GM21367 (cell line): ENCODE measurements at regions not wholly inside any gene's neighbourhood (a gene's known extent, or its start where the extent isn't known, plus 50 kb on each side); places are given as distances from the start of the nearest gene placed in this dataset.
"Not testable (repeated sequence)": the region's sequence is repeated elsewhere in the genome, so short reads cannot be mapped to it uniquely, and the experiment has no call there.

Source experiments
- ATAC-seq: cut with Tn5 transposase; IDR thresholded peaks from one replicate; pipeline ENCODE4 v1.9.1; 2021; ENCODE audit not compliant: unreplicated experiment

DNA sequence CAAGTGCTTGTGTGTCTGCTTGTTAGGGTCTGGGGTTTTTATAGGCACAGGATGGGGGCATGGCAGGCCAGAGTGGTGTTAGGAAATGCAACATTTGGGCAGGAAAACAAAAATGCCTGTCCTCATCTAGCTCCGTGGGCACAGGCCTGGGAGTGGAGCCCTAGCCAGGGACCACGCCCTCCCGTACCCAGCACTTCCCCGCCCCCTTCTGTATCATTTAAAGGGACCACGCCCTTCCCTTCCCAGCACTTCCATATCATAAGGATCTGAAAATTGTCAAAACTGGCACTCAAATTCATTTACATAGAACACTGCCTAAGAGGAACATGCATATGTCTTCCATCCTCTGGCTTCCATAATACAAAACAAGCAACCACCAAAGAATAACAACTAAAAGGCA, 185.8 kb downstream of the B3GLCT start:
- no peak for ATAC-seq

DNA sequence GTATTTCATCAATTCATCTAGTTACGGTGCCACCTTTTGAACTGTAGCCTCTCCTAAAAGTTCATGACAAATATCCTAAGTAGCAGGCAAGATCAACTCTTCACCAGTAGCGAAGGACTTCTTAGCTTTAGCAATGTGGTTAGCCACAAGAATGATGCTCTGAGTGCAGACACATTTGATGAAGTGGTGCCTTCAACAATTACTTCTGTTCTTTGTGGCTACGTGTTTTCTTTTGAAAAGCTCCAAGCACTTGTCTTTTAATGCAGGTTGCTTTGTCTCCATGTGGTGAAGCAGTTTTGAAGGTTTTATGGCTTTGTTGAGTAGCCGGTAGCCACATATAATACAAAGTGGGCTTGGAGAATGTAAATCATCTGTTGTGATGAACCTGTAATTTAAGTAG, 194.7 kb downstream of the B3GLCT start:
- ATAC-seq: no peak

DNA sequence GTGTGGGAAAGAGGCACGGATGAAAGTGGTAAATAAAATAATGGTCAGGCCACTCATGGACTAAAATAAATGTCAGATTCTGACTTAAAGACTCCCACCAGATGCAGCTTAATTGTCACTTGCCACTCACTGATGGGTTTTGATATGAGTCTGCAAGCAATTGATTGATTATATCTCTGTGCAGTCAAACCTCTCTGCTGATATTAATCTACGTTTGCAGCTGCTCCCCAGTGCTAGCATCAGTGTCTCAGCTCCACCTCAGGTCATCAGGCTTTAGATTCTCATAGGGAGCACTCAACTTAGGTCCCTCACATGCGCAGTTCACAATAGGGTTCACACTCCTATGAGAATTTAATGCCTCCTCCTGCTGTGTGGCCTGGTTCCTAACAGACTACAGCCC, 195.3 kb downstream of the B3GLCT start:
- ATAC-seq: no peak

DNA sequence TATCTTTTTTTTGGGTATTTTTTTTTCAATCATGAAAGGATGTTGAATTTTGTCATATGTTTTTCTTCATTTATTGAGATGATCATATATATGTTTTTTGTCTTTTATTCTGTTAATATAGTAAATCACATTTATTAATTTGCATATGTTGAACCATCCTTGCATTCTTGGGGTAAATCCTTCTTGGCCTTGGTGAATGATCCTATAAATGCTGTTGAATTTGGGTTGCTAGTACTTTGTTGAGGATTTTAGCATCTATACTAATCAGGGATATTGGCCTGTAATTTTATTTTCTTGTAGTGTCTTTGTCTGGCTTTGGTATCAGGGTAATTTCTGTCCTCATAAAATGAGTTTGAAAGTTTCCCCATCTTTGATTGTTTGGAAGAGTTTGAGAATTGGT, 199.9 kb downstream of the B3GLCT start:
- no peak for ATAC-seq

DNA sequence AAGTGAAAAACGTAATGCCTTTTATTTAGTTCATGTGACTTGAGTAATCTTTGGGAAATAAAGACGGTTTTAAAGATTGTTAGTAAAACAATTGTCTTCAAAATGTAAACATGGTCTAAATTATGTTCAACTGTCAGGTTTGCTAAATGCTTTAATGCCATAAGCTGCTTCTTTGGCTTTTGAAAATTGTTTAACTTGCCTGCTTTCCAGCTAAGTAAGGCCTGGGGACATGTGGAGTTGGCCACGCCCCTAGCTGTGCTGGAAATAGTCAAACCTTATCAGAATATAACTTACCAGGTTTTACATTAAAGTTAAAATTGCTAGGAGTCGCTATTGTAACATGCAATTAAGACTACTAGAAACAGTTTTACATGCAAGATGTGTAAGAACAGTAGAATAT, 203.9 kb downstream of the B3GLCT start:
- ATAC-seq: not testable (repeated sequence)

DNA sequence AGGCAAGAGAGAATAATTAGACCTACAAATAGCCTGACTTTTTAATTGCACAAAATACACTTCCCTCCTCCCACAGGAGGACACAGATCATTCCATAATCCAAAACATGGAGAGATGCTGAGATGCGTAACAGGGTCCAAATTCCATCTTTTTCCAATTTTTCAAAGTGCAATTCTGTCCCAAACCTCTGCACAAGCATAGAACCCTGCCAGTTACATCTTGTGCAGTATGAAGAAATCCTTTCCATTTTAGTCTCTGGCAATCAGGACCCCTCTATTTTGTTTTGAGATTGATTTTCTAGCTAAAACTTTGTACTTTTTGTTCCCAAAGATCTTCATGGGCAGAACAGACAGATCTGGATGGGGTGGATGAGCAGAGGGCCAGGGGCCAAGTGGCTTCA, 209.2 kb downstream of the B3GLCT start:
- ATAC-seq: no peak

DNA sequence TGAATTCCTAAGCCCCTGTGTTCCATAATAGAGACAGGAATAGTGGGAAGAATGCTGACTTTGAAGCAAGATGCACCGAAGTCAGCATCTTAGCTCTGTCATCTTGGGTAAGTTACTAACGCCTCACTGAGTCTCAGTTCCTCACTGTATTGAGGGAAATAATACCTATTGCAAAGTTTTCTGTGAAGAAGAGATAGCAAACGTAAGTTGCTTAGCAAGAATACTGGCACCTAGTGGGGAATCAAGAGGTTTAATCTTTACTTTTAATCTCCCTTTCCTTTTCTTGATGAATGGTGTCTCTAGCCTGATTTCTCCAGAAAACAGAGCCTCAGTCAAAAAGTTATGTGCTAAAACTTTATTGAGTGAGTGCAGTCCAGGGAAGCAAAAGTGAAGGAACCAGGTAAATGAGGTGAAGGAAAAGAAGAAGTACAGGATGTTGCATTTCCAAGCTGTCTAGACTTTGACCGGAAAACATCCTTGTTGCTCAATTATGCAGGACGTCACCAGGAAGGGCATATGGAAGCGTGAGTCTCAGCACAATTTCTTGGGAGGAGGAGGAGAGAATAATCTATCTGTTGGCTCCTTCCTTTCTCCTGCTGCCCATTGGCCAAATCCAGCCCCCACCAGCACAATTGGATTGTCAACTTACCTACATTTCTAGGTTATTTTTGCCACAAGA, 210.0 kb downstream of the B3GLCT start:
- ATAC-seq: no peak

DNA sequence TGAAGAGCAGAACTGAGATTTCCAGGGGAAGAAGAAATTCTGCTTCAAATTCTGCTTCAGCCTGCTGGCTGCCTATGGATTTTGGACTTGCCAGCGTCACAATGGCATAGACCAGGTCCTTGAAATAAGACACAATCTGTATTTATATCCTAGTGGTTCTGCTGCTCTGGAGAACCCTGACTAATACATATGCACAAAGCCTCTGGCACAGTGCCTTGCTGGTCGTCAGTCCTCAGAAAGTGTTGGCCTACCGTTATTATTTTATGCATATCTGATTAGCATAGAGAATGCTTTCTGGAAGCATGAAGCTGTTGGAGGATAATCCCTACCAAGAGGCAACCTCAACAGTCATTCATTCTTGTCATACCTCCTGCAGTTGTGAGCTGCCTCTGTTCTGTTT, 213.7 kb downstream of the B3GLCT start:
- ATAC-seq: no peak

DNA sequence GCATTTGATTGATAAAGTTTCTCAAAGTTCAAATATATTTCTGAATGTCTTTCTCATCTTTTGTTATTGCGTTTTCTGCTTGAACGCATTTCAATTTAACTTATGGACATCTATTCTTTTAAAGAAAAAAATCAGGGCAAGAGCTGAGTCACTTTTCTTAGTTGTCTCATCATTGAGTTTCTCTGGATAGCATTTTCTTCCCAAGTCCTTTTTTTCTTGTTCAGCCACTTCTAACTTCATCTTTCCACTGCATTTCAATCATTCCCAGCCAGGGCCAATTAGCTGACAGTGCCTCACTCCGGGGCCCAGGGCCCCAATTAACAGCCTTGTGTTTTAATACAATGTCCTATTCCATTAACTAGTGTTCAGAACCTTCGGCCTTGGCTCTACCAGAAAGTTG, 216.3 kb downstream of the B3GLCT start:
- ATAC-seq: no peak

DNA sequence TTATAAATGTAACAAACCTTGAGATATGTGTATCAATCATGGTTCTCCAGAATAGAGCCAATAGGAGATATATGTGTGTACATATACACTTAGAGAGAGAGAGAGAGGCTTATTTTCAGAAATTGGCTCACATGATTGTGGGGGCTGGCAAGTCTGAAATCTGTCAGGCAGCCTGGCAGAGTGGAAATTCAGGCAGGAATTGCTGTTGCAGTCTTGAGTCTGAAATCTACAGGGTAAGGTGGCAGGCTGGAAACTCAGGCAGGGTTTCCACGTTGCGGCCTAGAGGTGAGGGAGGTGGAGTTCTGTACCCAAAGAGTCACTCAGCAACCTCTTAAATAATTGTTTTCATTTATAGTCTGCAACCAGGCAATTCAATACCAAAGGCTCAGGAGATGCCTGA, 218.4 kb downstream of the B3GLCT start:
- ATAC-seq: no peak

DNA sequence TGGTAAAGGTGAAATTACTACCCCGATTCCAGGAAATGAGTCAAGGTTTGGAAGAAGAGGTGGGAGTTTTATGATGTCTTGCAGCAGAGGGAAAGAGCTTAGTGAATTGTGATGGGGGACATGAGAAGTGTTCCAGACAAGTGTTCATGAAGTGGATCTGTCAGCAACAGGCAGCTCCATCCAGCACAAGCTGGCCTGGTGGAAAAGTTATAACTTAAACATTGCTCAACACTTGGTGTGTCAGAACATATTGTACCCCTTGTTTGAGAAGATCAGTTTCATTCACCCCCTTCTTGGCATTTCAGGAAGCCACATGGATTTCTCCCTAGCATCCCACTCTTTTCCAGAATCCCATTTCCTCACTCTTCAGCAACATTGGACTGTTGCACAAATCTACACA, 222.0 kb downstream of the B3GLCT start:
- ATAC-seq: no peak

DNA sequence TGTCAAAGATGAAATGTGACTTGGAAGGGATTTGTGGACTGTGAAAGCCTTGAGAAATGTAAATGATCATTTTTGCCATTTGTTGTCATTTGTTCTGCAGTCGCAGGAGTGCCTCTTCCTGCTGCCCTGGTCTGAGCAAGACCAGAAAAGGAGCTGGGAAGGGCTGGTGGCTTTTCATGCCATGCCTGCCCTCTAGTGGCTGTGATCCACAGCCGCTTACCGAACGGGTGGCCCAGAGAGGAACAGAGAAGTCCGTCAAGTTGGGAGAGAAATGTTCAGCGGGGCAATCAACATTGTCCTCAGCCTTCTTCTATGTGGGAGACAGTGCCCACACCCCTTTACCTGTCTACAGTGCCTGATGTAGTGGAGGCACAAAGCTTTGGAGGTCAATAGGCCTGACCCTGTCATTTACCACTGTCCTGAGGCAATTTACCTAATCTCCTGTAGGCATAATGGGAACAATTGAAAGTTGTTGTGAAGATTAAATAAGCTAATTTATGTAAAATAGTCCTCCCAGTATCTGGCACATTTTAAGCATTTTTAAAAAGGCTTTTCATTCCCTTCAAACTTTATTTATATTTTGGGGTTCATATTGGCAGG, 224.5 kb downstream of the B3GLCT start:
- peak; percentile 92 for ATAC-seq

DNA sequence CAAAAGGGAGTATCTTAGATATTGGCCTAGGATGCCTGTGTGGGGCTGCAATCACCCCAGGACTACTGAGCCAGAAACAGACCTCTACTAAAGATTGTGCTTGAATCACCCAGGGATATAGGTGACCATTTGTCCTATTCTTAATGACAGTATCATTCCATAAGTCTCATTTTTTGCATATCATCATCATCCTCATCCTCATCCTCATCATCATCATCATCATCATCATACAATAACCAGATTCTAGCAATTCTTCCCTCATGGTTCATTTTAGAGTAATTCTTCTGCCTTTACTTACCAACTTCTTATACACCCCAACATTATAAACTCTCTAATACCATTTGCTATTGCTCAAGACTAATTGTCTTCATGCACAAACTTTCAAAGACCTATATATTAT, 226.6 kb downstream of the B3GLCT start:
- no peak for ATAC-seq

DNA sequence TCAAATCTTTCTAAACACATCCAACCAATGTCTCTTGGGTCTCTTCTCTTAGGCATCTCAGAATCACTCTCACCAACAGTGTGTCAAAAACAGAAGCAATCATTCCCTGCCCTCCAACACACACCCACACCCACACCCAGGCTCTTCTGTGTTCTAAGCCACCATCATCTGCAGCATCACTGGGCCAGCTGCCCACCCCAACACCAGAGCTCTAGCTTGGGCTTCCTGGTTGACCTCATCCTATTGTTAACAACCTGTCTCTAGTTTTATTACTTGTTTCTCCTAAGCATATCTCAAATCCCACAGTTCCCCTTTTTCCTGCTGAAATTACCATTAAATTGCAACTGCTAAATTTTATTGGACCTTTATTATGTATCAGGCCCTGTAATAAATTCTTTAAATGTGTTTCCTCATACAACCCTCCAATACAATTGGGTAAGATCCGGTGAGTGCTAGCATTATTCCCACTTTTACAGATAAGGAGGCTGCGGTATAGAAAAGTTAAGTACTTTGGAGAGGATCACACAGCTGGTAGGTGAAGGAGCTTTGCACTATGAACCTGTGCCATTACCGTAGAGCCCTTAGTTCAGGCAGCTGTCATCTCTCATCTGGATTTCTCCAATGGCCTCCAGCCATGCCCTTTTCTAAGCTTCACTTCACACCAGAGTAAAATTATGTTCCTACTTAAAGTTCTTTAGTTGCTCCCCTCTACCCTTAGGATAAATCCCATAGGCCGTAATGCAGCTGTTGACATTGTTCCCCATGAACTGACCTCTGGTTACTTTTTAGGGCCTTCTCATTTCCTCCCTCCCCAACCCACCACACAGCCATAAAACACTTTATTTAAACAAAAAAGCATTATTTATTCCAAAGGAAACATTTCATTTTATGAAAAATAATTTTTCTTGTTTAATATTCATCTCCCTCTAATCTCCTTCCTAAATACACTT, 227.7 kb downstream of the B3GLCT start:
- no peak for ATAC-seq

DNA sequence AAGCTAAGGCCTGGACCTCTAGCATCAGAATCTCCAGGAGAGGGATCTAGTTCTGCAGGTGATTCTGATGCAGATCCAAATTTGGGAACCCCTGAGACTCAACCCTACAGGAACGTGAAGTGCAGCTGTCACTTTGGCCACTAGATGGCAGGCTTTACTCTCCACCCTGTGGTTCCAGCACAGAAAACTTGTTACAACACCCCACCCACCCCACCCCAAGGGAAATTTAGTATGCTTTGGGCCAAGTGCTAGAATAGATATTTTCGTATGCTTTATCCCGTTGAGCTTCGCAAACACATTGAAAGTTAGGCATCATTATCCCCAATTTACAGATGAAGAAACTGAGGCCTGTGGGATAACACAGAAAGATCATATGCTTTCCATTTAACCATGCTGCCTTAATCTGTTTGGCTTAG, 232.0 kb downstream of the B3GLCT start:
- peak; percentile 70 for ATAC-seq

DNA sequence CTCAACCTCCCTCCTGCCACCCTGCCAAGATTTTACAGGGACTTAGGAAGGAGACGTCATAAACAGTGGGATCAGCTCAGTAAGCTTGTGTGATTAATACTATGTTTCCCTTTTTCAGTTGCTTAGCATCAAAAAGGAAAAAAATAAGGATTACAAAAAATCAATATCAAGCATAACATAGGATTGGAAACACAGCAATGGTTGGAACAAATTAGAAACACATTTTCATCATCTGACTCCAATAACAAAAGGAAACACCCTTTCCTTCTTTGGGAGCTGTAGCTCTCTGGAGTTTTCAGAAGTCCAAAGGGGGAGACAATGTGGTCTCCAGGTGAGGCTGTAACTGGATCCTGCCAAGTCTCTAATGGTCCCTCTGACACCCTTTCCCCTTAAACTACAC, 233.4 kb downstream of the B3GLCT start:
- ATAC-seq: no peak

DNA sequence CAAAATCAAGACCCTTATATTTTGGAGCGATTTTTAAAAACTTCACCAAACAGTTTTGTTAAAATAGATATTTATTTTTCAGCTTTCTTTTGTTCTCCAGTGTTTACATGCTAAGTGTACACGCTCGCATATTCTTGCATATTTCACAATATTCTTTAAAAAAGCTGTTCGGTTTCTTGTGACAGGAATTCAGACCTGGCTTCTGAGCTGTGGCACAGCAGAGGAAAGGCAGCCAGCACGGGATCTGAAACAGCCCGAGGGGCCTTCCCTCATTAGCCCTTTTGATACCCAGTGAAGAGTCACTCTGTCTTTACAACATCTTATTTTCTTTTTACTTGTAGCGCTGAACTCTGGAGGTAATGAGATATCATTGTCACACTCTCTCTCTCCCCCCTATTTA, 234.0 kb downstream of the B3GLCT start:
- no peak for ATAC-seq

DNA sequence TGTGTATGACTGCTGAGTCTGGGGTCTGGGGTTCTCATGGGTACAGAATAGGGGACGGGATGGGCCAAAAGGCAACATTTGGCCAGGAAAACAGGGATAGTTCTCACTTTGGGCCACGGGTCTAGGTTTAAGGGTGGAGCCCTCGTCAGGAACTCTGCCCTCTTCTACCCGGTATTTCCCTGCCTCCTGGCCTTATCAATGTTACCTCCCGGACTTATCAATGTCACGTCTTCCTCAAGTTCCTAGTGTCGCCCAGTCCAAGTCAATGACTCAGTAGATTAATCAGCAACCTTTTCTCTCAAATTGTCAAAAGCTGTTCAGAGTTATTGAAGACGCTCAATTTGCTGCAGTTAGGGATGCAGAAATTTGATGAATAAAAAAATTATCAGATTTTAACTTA, 234.8 kb downstream of the B3GLCT start:
- ATAC-seq: no peak

DNA sequence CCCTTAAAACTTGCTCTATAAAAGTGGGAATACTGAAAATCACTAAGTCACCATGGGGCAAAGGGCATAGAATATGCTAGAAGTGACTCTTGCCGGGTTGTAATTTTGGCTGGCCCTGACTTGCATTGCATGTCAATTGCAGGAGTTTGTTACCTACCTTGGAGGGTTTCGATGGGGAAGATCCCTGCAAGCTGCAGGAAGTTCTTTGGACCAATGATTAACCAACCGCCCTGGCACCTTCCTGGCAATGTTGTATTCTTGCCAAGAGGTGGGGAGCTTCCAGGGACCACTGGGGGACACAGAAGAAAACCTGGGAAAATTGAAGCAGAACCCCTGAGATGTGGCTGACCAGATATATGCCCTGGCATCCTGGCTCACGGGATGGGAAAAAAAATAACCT, 235.8 kb downstream of the B3GLCT start:
- no peak for ATAC-seq

DNA sequence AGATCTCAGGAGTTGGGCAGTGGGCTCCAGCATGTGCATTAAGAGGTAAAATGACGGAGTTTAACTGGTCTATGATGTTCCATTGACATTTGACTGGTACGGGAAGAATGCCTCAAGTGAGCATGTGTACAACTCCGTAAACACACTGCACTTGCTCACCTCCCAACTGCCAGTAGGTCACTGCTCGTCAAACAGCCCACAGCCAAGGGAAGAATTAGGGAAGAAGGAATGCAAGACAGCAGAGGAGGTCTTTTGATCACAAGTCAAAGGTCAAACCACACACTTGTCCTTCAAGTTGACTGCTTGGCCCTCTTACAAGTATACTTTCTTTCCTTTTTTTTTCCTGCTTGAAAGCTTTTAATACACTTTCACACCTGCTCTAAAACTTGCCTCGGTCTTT, 236.7 kb downstream of the B3GLCT start:
- ATAC-seq: no peak

DNA sequence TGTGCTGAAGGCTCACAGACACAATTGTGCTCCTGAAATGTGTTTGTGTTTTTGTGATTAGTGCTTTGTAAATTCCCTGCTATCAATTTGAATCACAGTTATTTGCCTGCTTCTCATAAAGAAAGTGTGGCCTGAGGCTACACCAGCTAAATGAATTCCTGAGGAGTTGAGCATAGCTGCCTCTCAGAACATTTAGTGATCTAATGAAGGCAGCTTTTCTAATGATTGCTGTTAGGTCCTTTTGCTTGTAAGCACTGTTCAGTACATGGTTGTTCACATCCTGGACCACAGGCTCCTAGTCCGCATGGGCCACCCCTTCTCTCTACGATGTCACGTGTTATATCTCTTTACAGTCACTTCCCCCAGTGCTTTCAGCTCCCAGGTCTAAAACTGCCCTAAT, 238.2 kb downstream of the B3GLCT start:
- ATAC-seq: no peak

DNA sequence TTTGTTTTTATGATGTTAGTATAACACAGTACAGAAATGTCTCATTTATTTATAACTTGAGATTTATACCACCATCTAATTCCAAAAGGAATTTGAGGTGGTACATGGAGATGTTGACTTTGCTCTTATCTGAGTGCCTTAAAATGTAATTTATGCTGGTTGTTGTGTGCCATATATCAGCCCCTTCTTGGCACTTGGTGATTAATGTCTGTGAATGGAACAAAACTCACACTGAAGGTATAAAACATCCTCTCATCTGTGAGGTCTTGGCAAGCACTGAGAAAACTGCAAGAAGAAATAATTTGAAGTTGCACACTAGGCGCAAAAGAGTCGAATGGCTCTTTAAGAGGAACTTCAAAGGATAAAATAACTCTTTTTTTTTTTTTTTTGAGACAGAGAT, 240.4 kb downstream of the B3GLCT start:
- ATAC-seq: no peak
